ENCODE measurements at regions not wholly inside any gene's neighbourhood (a gene's known extent, or its start where the extent isn't known, plus 50 kb on each side); places are given as distances from the start of the nearest gene placed in this dataset.
"Not testable (repeated sequence)": the region's sequence is repeated elsewhere in the genome, so short reads cannot be mapped to it uniquely, and the experiment has no call there.

GRCh38 chr7:108653526-108653925 is 83.9 kb downstream of the DNAJB9 start:
- DNase-seq (ENCODE audit: low read depth) (peak; percentile 76), FAIRE-seq (no peak)
- Histone ChIP-seq H3K36me3 (ENCODE audit: control insufficient read depth, insufficient read depth, low read length) (no peaks in the 10 kb centered on the region), H3K27me3 (ENCODE audit: control insufficient read depth, insufficient read depth, low read length) (peaks cover 2% of the 10 kb centered on the region), H3K4me3 (ENCODE audit: low read depth, low read length) (no peak overlapping the region)
- no peak for TF ChIP-seq CTCF (IDR thresholded peaks at IDR 0.05; ENCODE audit: insufficient read depth, low read length, severe bottlenecking)

- not testable (repeated sequence) for DNase-seq (ENCODE audit: low read depth); H3K27me3 ChIP-seq (ENCODE audit: control insufficient read depth, insufficient read depth, low read length); H3K36me3 ChIP-seq (ENCODE audit: control insufficient read depth, insufficient read depth, low read length); H3K4me3 ChIP-seq (ENCODE audit: low read depth, low read length); FAIRE-seq
Observed at GRCh38 chr7:108657140-108657726, 87.6 kb downstream of the DNAJB9 start.

GRCh38 chr7:108659261-108659660 is 89.6 kb downstream of the DNAJB9 start:
- Histone ChIP-seq H3K4me3 (ENCODE audit: low read depth, low read length) (no peak overlapping the region), H3K27me3 (ENCODE audit: control insufficient read depth, insufficient read depth, low read length) (peaks cover 2% of the 10 kb centered on the region), H3K36me3 (ENCODE audit: control insufficient read depth, insufficient read depth, low read length) (no peaks in the 10 kb centered on the region)
- TF ChIP-seq CTCF (IDR thresholded peaks at IDR 0.05; ENCODE audit: insufficient read depth, low read length, severe bottlenecking), result no peak
- DNase-seq (ENCODE audit: low read depth) (no peak), FAIRE-seq (no peak)

- FAIRE-seq, result no peak
- H3K4me3 ChIP-seq (ENCODE audit: low read depth, low read length), result no peak overlapping the region
- no peaks in the 10 kb centered on the region for H3K36me3 ChIP-seq (ENCODE audit: control insufficient read depth, insufficient read depth, low read length)
Observed at GRCh38 chr7:108659867-108660266, 90.2 kb downstream of the DNAJB9 start.

GRCh38 chr7:108660465-108660864 is 90.8 kb downstream of the DNAJB9 start:
- Histone ChIP-seq H3K4me3 (ENCODE audit: low read depth, low read length) (no peak overlapping the region), H3K36me3 (ENCODE audit: control insufficient read depth, insufficient read depth, low read length) (no peaks in the 10 kb centered on the region), H3K27me3 (ENCODE audit: control insufficient read depth, insufficient read depth, low read length) (no peaks in the 10 kb centered on the region)
- TF ChIP-seq CTCF (IDR thresholded peaks at IDR 0.05; ENCODE audit: insufficient read depth, low read length, severe bottlenecking), result no peak
- FAIRE-seq (no peak), DNase-seq (ENCODE audit: low read depth) (no peak)

More at GRCh38 chr7:108659867-108660266, 90.2 kb downstream of the DNAJB9 start:
- no peaks in the 10 kb centered on the region for H3K27me3 ChIP-seq (ENCODE audit: control insufficient read depth, insufficient read depth, low read length)
- no peak for DNase-seq (ENCODE audit: low read depth)
- no peak for TF ChIP-seq CTCF (IDR thresholded peaks at IDR 0.05; ENCODE audit: insufficient read depth, low read length, severe bottlenecking)

GRCh38 chr7:108662783-108663362 is 93.2 kb downstream of the DNAJB9 start:
- no peak for TF ChIP-seq CTCF (IDR thresholded peaks at IDR 0.05; ENCODE audit: insufficient read depth, low read length, severe bottlenecking)
- Histone ChIP-seq H3K4me3 (ENCODE audit: low read depth, low read length) (no peak overlapping the region), H3K36me3 (ENCODE audit: control insufficient read depth, insufficient read depth, low read length) (no peaks in the 10 kb centered on the region), H3K27me3 (ENCODE audit: control insufficient read depth, insufficient read depth, low read length) (no peaks in the 10 kb centered on the region)
- FAIRE-seq (no peak), DNase-seq (ENCODE audit: low read depth) (no peak)

Data from bronchial epithelial cell (primary cell).